ENCODE measurements at regions not wholly inside any gene's neighbourhood (a gene's known extent, or its start where the extent isn't known, plus 50 kb on each side); places are given as distances from the start of the nearest gene placed in this dataset.

DNA sequence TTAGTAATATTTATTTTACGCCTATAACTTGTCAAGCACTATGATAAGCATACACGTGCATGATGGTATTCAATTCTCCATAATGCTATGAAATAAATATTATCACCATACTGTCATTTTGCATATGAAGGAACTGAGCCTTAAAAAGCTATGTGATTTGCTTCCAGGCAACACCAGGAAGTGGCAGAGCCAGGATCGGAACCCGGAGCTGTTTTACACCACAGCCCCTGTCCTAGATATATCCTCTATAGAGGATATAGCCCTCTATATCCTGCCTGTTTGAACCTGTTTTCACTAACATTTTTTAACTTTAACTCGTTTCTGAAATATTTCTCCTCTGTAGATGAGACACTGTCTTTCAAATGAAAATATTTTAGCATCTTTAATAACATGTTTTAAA, 690.0 kb downstream of the SATB2 start:
- ChIA-PET CTCF (no interaction called here), POLR2A (no interaction called here)
- H3K27me3 ChIP-seq (ENCODE audit: control insufficient read depth, insufficient read depth, low read length), result no peaks in the 10 kb centered on the region
- DNase-seq (ENCODE audit: low read depth), result no peak
- H3K4me3 ChIP-seq (ENCODE audit: low read depth, low read length), result no peak overlapping the region
- H3K36me3 ChIP-seq (ENCODE audit: control insufficient read depth, insufficient read depth, low read length), result no peaks in the 10 kb centered on the region
- TF ChIP-seq, protein P1, sequence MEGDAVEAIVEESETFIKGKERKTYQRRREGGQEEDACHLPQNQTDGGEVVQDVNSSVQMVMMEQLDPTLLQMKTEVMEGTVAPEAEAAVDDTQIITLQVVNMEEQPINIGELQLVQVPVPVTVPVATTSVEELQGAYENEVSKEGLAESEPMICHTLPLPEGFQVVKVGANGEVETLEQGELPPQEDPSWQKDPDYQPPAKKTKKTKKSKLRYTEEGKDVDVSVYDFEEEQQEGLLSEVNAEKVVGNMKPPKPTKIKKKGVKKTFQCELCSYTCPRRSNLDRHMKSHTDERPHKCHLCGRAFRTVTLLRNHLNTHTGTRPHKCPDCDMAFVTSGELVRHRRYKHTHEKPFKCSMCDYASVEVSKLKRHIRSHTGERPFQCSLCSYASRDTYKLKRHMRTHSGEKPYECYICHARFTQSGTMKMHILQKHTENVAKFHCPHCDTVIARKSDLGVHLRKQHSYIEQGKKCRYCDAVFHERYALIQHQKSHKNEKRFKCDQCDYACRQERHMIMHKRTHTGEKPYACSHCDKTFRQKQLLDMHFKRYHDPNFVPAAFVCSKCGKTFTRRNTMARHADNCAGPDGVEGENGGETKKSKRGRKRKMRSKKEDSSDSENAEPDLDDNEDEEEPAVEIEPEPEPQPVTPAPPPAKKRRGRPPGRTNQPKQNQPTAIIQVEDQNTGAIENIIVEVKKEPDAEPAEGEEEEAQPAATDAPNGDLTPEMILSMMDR (IDR thresholded peaks at IDR 0.05; ENCODE audit: insufficient read depth, low read depth, low read length), result no peak

- H3K27me3 ChIP-seq (ENCODE audit: control insufficient read depth, insufficient read depth, low read length), result no peaks in the 10 kb centered on the region
- H3K36me3 ChIP-seq (ENCODE audit: control insufficient read depth, insufficient read depth, low read length), result no peaks in the 10 kb centered on the region
- POLR2A ChIA-PET, result no interaction called here
- TF ChIP-seq, protein P1 (IDR thresholded peaks at IDR 0.05; ENCODE audit: insufficient read depth, low read depth, low read length), result no peak
- DNase-seq (ENCODE audit: low read depth), result no peak
- CTCF ChIA-PET, result no interaction called here
- no peak overlapping the region for H3K4me3 ChIP-seq (ENCODE audit: low read depth, low read length)
These were observed 693.9 kb downstream of the SATB2 start for GRCh38 chr2:198763793-198764192.

- H3K27me3 ChIP-seq (ENCODE audit: control insufficient read depth, insufficient read depth, low read length), result no peaks in the 10 kb centered on the region
- CTCF ChIA-PET, result no interaction called here
- TF ChIP-seq, protein P1 (IDR thresholded peaks at IDR 0.05; ENCODE audit: insufficient read depth, low read depth, low read length), result no peak
- POLR2A ChIA-PET, result no interaction called here
- H3K4me3 ChIP-seq (ENCODE audit: low read depth, low read length), result no peak overlapping the region
- no peak for DNase-seq (ENCODE audit: low read depth)
- H3K36me3 ChIP-seq (ENCODE audit: control insufficient read depth, insufficient read depth, low read length), result no peaks in the 10 kb centered on the region
These were observed 695.3 kb downstream of the SATB2 start for GRCh38 chr2:198762441-198762840.

DNA sequence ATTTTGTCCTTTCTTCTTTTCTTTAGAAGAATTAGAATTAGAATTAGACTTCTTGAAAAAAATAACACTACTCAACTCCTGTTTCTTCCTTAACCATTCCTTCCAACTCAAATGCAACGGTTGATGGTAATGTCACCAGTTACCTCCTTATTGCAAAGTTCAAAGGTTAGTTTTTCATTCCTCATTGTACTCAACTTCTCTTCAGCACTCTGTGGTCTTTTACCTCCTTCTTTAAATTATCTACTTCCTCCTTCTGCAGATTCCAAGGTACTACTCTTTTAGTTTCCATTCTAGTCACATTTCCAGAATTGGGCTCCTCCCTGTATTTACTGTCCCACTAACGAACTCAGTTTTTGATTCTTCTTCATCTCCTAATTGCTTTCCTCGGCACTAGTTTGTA, 700.7 kb downstream of the SATB2 start:
- ChIA-PET POLR2A (no interaction called here), CTCF (no interaction called here)
- Histone ChIP-seq H3K4me3 (ENCODE audit: low read depth, low read length) (no peak overlapping the region), H3K27me3 (ENCODE audit: control insufficient read depth, insufficient read depth, low read length) (no peaks in the 10 kb centered on the region), H3K36me3 (ENCODE audit: control insufficient read depth, insufficient read depth, low read length) (no peaks in the 10 kb centered on the region)
- TF ChIP-seq, protein P1 (IDR thresholded peaks at IDR 0.05; ENCODE audit: insufficient read depth, low read depth, low read length), result no peak
- DNase-seq (ENCODE audit: low read depth), result no peak

- TF ChIP-seq, protein P1 (IDR thresholded peaks at IDR 0.05; ENCODE audit: insufficient read depth, low read depth, low read length), result no peak
- DNase-seq (ENCODE audit: low read depth), result peak; percentile 32
- Histone ChIP-seq H3K36me3 (ENCODE audit: control insufficient read depth, insufficient read depth, low read length) (no peaks in the 10 kb centered on the region), H3K4me3 (ENCODE audit: low read depth, low read length) (no peak overlapping the region), H3K27me3 (ENCODE audit: control insufficient read depth, insufficient read depth, low read length) (no peaks in the 10 kb centered on the region)
- ChIA-PET POLR2A (no interaction called here), CTCF (no interaction called here)
These were observed 701.6 kb downstream of the SATB2 start for GRCh38 chr2:198756166-198756565.
